ENCODE measurements at regions not wholly inside any gene's neighbourhood (a gene's known extent, or its start where the extent isn't known, plus 50 kb on each side); places are given as distances from the start of the nearest gene placed in this dataset.

- TF ChIP-seq CTCF (IDR thresholded peaks at IDR 0.05) (no peak), POLR2A (IDR thresholded peaks at IDR 0.05; ENCODE audit: low read depth) (no peak), POLR2AphosphoS5 (IDR thresholded peaks at IDR 0.05) (no peak)
These were observed 221.0 kb downstream of the NFATC2 start for GRCh38 chr20:51321343-51322163.

All from esophagus muscularis mucosa (tissue), 3 donors.